Uterus (tissue), 2 donors: ENCODE measurements at regions not wholly inside any gene's neighbourhood (a gene's known extent, or its start where the extent isn't known, plus 50 kb on each side); places are given as distances from the start of the nearest gene placed in this dataset.

Source experiments
- CTCF ChIP-seq, 4 experiments: fragments of 200-600 bp in 2 of 4; fragments of 450-650 bp in 2 of 4; sonication (generic) in 2 of 4; IDR thresholded peaks; one replicate each; pipeline ENCODE4 v1.5.1; 2016 to 2019; ENCODE audit warnings: antibody characterized with exemption in 4 of 4, mild to moderate bottlenecking in 2 of 4, moderate library complexity in 1 of 4
- POLR2A ChIP-seq, 2 donors: fragments of 450-650 bp; IDR thresholded peaks; one replicate each; pipeline ENCODE4 v1.6.1; 2016; ENCODE audit warnings: antibody characterized with exemption in 2 of 2, mild to moderate bottlenecking in 1 of 2, moderate library complexity in 1 of 2

- TF ChIP-seq CTCF (IDR thresholded peaks at IDR 0.05) = no peak
- no peak for TF ChIP-seq POLR2A (IDR thresholded peaks at IDR 0.05)
Measured at GRCh38 chr3:194973366-194974000, 287.8 kb downstream of the FAM43A start.
